HepG2 (cell line): ENCODE measurements at regions not wholly inside any gene's neighbourhood (a gene's known extent, or its start where the extent isn't known, plus 50 kb on each side); places are given as distances from the start of the nearest gene placed in this dataset.

Source experiments
- ATAC-seq: fragments of 200-7000 bp; cut with Tn5 transposase; 3 replicates; pipeline ENCODE4 v1.9.1; 2020; ENCODE audit warnings: mild to moderate bottlenecking, moderate library complexity
- BruUV-seq: library from RNA; stranded (reverse); fragments of 400-500 nt; replicated peaks from 2 replicates; lab custom pipeline; 2021; lab: Mats Ljungman, UMichigan
- CTCF ChIA-PET: fragments of 300-600 bp; formaldehyde crosslinking; extraction: SDS; loops from one replicate; lab custom pipeline; 2021; ENCODE audit warnings: low total read pairs, inconsistent platforms, low intra/inter-chr PET ratio; lab: Yijun Ruan, JAX
- POLR2A ChIA-PET: fragments of 350-600 bp; sonication (Branson Sonifier 250); formaldehyde crosslinking; loops from one replicate; lab custom pipeline; 2020; ENCODE audit warnings: antibody characterized with exemption, inconsistent platforms; lab: Yijun Ruan, JAX
- DNase-seq: peaks from one replicate; pipeline ENCODE4 v3.0.0-alpha.2; 2015; ENCODE audit warnings: low spot score
- FAIRE-seq: peaks from 3 replicates; lab custom pipeline; 2011; peaks lifted over from hg19 to GRCh38; lab: Jason Lieb, UNC
- H2AFZ ChIP-seq: one replicate; pipeline ENCODE4 v1.6.1; 2011; ENCODE audit warnings: low read length, inconsistent platforms
- H3K27ac ChIP-seq: fragments of 300-600 bp; 3 replicates; pipeline ENCODE4 v1.8.0; 2011; ENCODE audit warnings: mixed run types, mild to moderate bottlenecking, mixed read lengths, low read length, inconsistent platforms; ENCODE audit not compliant: insufficient read depth; ENCODE audit errors: extremely low read length
- H3K27me3 ChIP-seq, 2 experiments: fragments of 200-600 bp in 1 of 2; 2 replicates in 1 of 2; 3 replicates in 1 of 2; pipeline versions ENCODE4 v1.6.0 to v1.8.0; 2011; ENCODE audit warnings: low read length in 2 of 2, mild to moderate bottlenecking in 2 of 2, moderate library complexity in 2 of 2, inconsistent platforms in 1 of 2; ENCODE audit not compliant: insufficient read depth in 2 of 2, control insufficient read depth in 1 of 2
- H3K36me3 ChIP-seq, 2 experiments: fragments of 200-600 bp in 1 of 2; replicated peaks in 1 of 2; 2 replicates in 1 of 2; 3 replicates in 1 of 2; pipeline versions ENCODE4 v1.5.1 to v1.8.0; 2011; ENCODE audit warnings: low read length in 2 of 2, inconsistent platforms in 1 of 2; ENCODE audit not compliant: insufficient read depth in 2 of 2, control insufficient read depth in 1 of 2
- H3K4me1 ChIP-seq: 2 replicates; pipeline ENCODE4 v1.5.1; 2012; ENCODE audit warnings: low read length, inconsistent platforms; ENCODE audit not compliant: insufficient read depth
- H3K4me2 ChIP-seq: 2 replicates; pipeline ENCODE4 v1.6.0; 2011; ENCODE audit warnings: low read depth, low read length, inconsistent platforms
- H3K4me3 ChIP-seq, 3 experiments: fragments of 200-600 bp in 1 of 3; sonication (generic), shearing (Covaris generic) in 1 of 3; replicated peaks in 1 of 3; 2 replicates each; pipeline ENCODE4 v1.5.1; 2011 to 2016; ENCODE audit warnings: low read length in 3 of 3, inconsistent platforms in 2 of 3, low read depth in 2 of 3, mild to moderate bottlenecking in 2 of 3, control low read depth in 1 of 3, mixed read lengths in 1 of 3; ENCODE audit not compliant: insufficient read depth in 1 of 3
- H3K79me2 ChIP-seq: one replicate; pipeline ENCODE4 v1.6.1; 2011; ENCODE audit warnings: low read length, inconsistent platforms; ENCODE audit not compliant: insufficient read depth
- H3K9ac ChIP-seq: 2 replicates; pipeline ENCODE4 v1.6.0; 2011; ENCODE audit warnings: mild to moderate bottlenecking, low read depth, low read length, inconsistent platforms; ENCODE audit not compliant: insufficient read depth
- H3K9me3 ChIP-seq: 2 replicates; pipeline ENCODE4 v1.5.1; 2012; ENCODE audit warnings: mild to moderate bottlenecking, low read length
- H4K20me1 ChIP-seq: 2 replicates; pipeline ENCODE4 v1.6.0; 2011; ENCODE audit warnings: inconsistent platforms, mild to moderate bottlenecking, low read length, moderate library complexity; ENCODE audit not compliant: insufficient read depth
- CENPT ChIP-seq: sonication (generic); formaldehyde crosslinking; IDR thresholded peaks from 2 replicates; pipeline ENCODE4 v1.8.0; 2022; ENCODE audit warnings: low read depth, mild to moderate bottlenecking, moderate library complexity, missing genetic modification reagents
- CSRNP1 ChIP-seq: sonication (generic); formaldehyde crosslinking; IDR thresholded peaks from 2 replicates; pipeline ENCODE4 v1.8.1; 2023; ENCODE audit warnings: mild to moderate bottlenecking, missing genetic modification reagents
- E2F2 ChIP-seq: sonication (generic); formaldehyde crosslinking; IDR thresholded peaks from 2 replicates; pipeline ENCODE4 v1.4.0; 2020; ENCODE audit warnings: missing genetic modification reagents, borderline replicate concordance
- GATAD1 ChIP-seq: IDR thresholded peaks from 2 replicates; pipeline ENCODE4 v1.6.1; 2016; ENCODE audit warnings: missing genetic modification reagents, missing compliant biosample characterization
- HNF1A ChIP-seq, 2 experiments: sonication (generic) in 1 of 2; formaldehyde crosslinking in 1 of 2; IDR thresholded peaks; 2 replicates each; pipeline versions ENCODE4 v1.4.0 to v1.6.1; 2016 to 2020; ENCODE audit warnings: borderline replicate concordance in 1 of 2, low read depth in 1 of 2, mild to moderate bottlenecking in 1 of 2, missing genetic modification reagents in 1 of 2
- HOXD1 ChIP-seq: sonication (generic); formaldehyde crosslinking; IDR thresholded peaks from 2 replicates; pipeline ENCODE4 v1.5.0; 2020; ENCODE audit warnings: missing genetic modification reagents
- IRX3 ChIP-seq: sonication (generic); formaldehyde crosslinking; IDR thresholded peaks from 2 replicates; pipeline ENCODE4 v1.8.1; 2023; ENCODE audit warnings: mild to moderate bottlenecking, low read depth, missing genetic modification reagents, borderline replicate concordance
- REPIN1 ChIP-seq: sonication (generic); formaldehyde crosslinking; IDR thresholded peaks from 2 replicates; pipeline ENCODE4 v1.8.0; 2022; ENCODE audit warnings: missing genetic modification reagents, low read depth, mild to moderate bottlenecking, borderline replicate concordance
- RFX5 ChIP-seq: IDR thresholded peaks from 2 replicates; pipeline ENCODE4 v1.6.1; 2011; ENCODE audit warnings: low read depth, low read length, improper control_type of control experiment
- STAG1 ChIP-seq: sonication (generic); formaldehyde crosslinking; IDR thresholded peaks from 2 replicates; pipeline ENCODE4 v1.4.0; 2020; ENCODE audit warnings: missing genetic modification reagents
- UBTF ChIP-seq: sonication (generic); formaldehyde crosslinking; IDR thresholded peaks from 2 replicates; pipeline ENCODE4 v1.4.0; 2020; ENCODE audit warnings: mild to moderate bottlenecking, missing genetic modification reagents
- ZC3H13 ChIP-seq: sonication (generic); formaldehyde crosslinking; IDR thresholded peaks from 2 replicates; pipeline ENCODE4 v1.8.1; 2023; ENCODE audit warnings: mild to moderate bottlenecking, missing genetic modification reagents, moderate library complexity
- ZNF205 ChIP-seq: IDR thresholded peaks from 2 replicates; pipeline ENCODE4 v1.6.1; 2018; ENCODE audit warnings: missing biosample characterization, missing genetic modification reagents
- ZNF30 ChIP-seq: sonication (generic); formaldehyde crosslinking; IDR thresholded peaks from 2 replicates; pipeline ENCODE4 v1.5.0; 2020; ENCODE audit warnings: mild to moderate bottlenecking, missing genetic modification reagents
- WGBS: methylation state at CpG from one replicate; pipeline ENCODE4 v1.1.6; 2017; ENCODE audit warnings: low lambda C conversion rate; 5-methylcytosine and 5-hydroxymethylcytosine counted together
- in situ Hi-C: cut with HindIII; loops from 2 replicates; pipeline ENCODE4 v1.10.0; 2017; ENCODE audit warnings: low pct_unique_long_range_greater_than_20kb; ENCODE audit not compliant: extremely low pct_ligation_motif_present
- intact Hi-C: fragments of 100-400 bp; cut with micrococcal nuclease; formaldehyde crosslinking; loops from one replicate; pipeline ENCODE4 v1.10.0; 2022; ENCODE audit not compliant: unreplicated experiment

GRCh38 chr11:97389270-97389669 lies 999.5 kb downstream of the JRKL start:
- Histone ChIP-seq H3K27ac (no peak overlapping the region), H3K79me2 (no peaks in the 10 kb centered on the region), H3K4me1 (no peaks in the 10 kb centered on the region), H2AFZ (no peak overlapping the region), H3K9ac (no peak overlapping the region), H3K36me3 (no peaks in the 10 kb centered on the region), H3K4me3 (no peak overlapping the region), H4K20me1 (no peaks in the 10 kb centered on the region), H3K9me3 (no peaks in the 10 kb centered on the region; the same call in 1 of the 2 replicates), H3K27me3 (no peaks in the 10 kb centered on the region), H3K4me2 (no peak overlapping the region)
- WGBS: 0% methylated on average over 2 of the region's 2 CpGs
- CTCF ChIA-PET: no interaction called here
- in situ Hi-C loops (no loop called here), intact Hi-C loops (no loop called here)
- DNase-seq: no peak
- ATAC-seq: no peak
- no TSS peak for BruUV-seq
- no peak for FAIRE-seq
- POLR2A ChIA-PET: no interaction called here
- no peak for TF ChIP-seq ZC3H13 (CRISPR knock-in tag)
- TF ChIP-seq RFX5: no peak
- TF ChIP-seq UBTF (CRISPR knock-in tag): no peak
- TF ChIP-seq CENPT (CRISPR knock-in tag): no peak
- no peak for TF ChIP-seq HNF1A (IDR thresholded peaks at IDR 0.05; ENCODE audit: low read depth)
- no peak for TF ChIP-seq HNF1A (CRISPR knock-in tag; IDR thresholded peaks at IDR 0.05; ENCODE audit: borderline replicate concordance)
- no peak for TF ChIP-seq E2F2 (CRISPR knock-in tag)
- no peak for TF ChIP-seq HOXD1 (CRISPR knock-in tag)
- no peak for TF ChIP-seq GATAD1 (CRISPR knock-in tag)
- no peak for TF ChIP-seq REPIN1 (CRISPR knock-in tag)
- no peak for TF ChIP-seq CSRNP1
- TF ChIP-seq IRX3 (CRISPR knock-in tag): no peak
- no peak for TF ChIP-seq ZNF30 (CRISPR knock-in tag)
- TF ChIP-seq ZNF205 (CRISPR knock-in tag): no peak
- no peak for TF ChIP-seq STAG1 (CRISPR knock-in tag)
